ENCODE measurements at regions not wholly inside any gene's neighbourhood (a gene's known extent, or its start where the extent isn't known, plus 50 kb on each side); places are given as distances from the start of the nearest gene placed in this dataset.

DNA sequence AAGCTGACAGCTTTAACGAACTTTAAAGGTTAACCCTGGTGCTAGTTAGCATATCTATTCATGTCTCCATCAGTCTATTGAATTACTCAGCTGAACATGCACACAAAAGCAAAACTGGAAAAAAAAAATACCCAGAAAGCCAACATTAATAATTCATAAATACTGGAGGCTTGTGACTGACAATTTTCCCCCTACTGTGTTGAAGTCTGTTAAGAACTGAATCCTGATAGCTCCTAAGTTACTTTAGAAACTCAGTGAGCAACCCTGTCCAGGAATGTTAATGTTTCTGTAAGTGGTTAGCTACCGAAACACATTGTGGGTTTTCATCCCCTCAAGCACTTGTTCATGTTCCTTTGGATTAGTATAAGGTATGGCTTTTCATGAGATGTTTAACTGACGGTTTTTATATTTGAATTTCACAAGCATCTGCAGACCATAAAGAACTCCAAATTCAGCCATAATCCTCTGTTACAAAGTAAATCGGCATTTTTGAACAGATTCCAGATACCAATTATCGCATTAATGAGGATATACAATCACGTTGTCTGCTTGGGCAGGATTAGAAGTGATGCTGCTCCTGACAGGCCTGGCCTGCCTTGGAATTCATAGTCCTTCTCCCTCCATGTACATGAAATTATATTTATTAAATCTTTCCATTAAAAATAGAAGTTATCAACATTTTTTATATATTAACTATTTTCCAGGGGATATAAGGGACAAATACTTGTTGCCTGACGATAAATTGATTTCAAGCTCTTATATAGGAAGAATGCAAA, 331.2 kb downstream of the TLE4 start:
- H3K27me3 ChIP-seq (ENCODE audit: control insufficient read depth in 1 of 2, insufficient read depth in 2 of 2, low read length in 2 of 2), result no peaks in the 10 kb centered on the region
- no peaks in the 10 kb centered on the region for H3K9me3 ChIP-seq (ENCODE audit: low read length)
- POLR2A ChIA-PET, result no interaction called here
- no peaks in the 10 kb centered on the region for H3K36me3 ChIP-seq (replicated peaks in 1 of 2; ENCODE audit: control insufficient read depth in 1 of 2, insufficient read depth in 2 of 2, low read length in 2 of 2)
- CTCF ChIA-PET (ENCODE audit: low intra/inter-chr PET ratio, low total read pairs), result no interaction called here
- H3K4me1 ChIP-seq (ENCODE audit: insufficient read depth, low read length), result no peaks in the 10 kb centered on the region
- H4K20me1 ChIP-seq (ENCODE audit: insufficient read depth, low read length), result no peaks in the 10 kb centered on the region
- no TSS peak for BruUV-seq (replicated peaks)
- no peaks in the 10 kb centered on the region for H3K79me2 ChIP-seq (ENCODE audit: insufficient read depth, low read length)
- intact Hi-C loops (cut with micrococcal nuclease; ENCODE audit: unreplicated experiment), result no loop called here
- ATAC-seq (no peak), DNase-seq (ENCODE audit: low spot score) (no peak), FAIRE-seq (no peak)
- H3K9ac ChIP-seq (ENCODE audit: insufficient read depth, low read depth, low read length), result no peak overlapping the region
- WGBS (ENCODE audit: low lambda C conversion rate), result 5% methylated on average over 7 of the region's 7 CpGs
- no peak overlapping the region for H3K4me3 ChIP-seq (replicated peaks in 1 of 3; ENCODE audit: insufficient read depth in 1 of 3, low read depth in 2 of 3, low read length in 3 of 3)
- no peak overlapping the region for H3K27ac ChIP-seq (ENCODE audit: extremely low read length, insufficient read depth, low read length)
- H2AFZ ChIP-seq (ENCODE audit: low read length), result no peak overlapping the region
- no peak for TF ChIP-seq NRL (CRISPR knock-in tag; IDR thresholded peaks at IDR 0.05; ENCODE audit: borderline replicate concordance)
- no peak for TF ChIP-seq ZNF549 (CRISPR knock-in tag; IDR thresholded peaks at IDR 0.05)
- H3K4me2 ChIP-seq (ENCODE audit: low read depth, low read length), result no peak overlapping the region
- in situ Hi-C loops (cut with HindIII; ENCODE audit: extremely low pct_ligation_motif_present, low pct_unique_long_range_greater_than_20kb), result no loop called here

GRCh38 chr9:79900754-79901153, 329.0 kb downstream of the TLE4 start:
- 0% methylated on average over 1 of the region's 1 CpG for WGBS (ENCODE audit: low lambda C conversion rate)
- ChIA-PET CTCF (ENCODE audit: low intra/inter-chr PET ratio, low total read pairs) (no interaction called here), POLR2A (no interaction called here)
- TF ChIP-seq TARDBP (CRISPR knock-in tag; IDR thresholded peaks at IDR 0.05) (no peak), MAFK (conservative IDR thresholded peaks at IDR 0.05 in 1 of 2, IDR thresholded peaks at IDR 0.05 in 1 of 2; ENCODE audit: low read length in 2 of 2) (peak; percentile 44 to 72; a peak in 3 of 4 replicates), MAFF (IDR thresholded peaks at IDR 0.05; ENCODE audit: low read depth, low read length) (peak; percentile 19; the same call in 1 of the 2 replicates)
- H3K4me3 ChIP-seq (replicated peaks in 1 of 3; ENCODE audit: insufficient read depth in 1 of 3, low read depth in 2 of 3, low read length in 3 of 3), result no peak overlapping the region
- intact Hi-C loops (cut with micrococcal nuclease; ENCODE audit: unreplicated experiment), result no loop called here
- ATAC-seq (no peak), DNase-seq (ENCODE audit: low spot score) (no peak), FAIRE-seq (no peak)
- BruUV-seq (replicated peaks), result no TSS peak
- H3K4me1 ChIP-seq (ENCODE audit: insufficient read depth, low read length), result no peaks in the 10 kb centered on the region
- no peaks in the 10 kb centered on the region for H3K9me3 ChIP-seq (ENCODE audit: low read length)
- no peak overlapping the region for H3K27ac ChIP-seq (ENCODE audit: extremely low read length, insufficient read depth, low read length)
- H2AFZ ChIP-seq (ENCODE audit: low read length), result no peak overlapping the region
- no peaks in the 10 kb centered on the region for H3K36me3 ChIP-seq (replicated peaks in 1 of 2; ENCODE audit: control insufficient read depth in 1 of 2, insufficient read depth in 2 of 2, low read length in 2 of 2)
- H3K79me2 ChIP-seq (ENCODE audit: insufficient read depth, low read length), result no peaks in the 10 kb centered on the region
- H3K4me2 ChIP-seq (ENCODE audit: low read depth, low read length), result no peak overlapping the region
- H3K27me3 ChIP-seq (ENCODE audit: control insufficient read depth in 1 of 2, insufficient read depth in 2 of 2, low read length in 2 of 2), result no peaks in the 10 kb centered on the region
- no peaks in the 10 kb centered on the region for H4K20me1 ChIP-seq (ENCODE audit: insufficient read depth, low read length)
- in situ Hi-C loops (cut with HindIII; ENCODE audit: extremely low pct_ligation_motif_present, low pct_unique_long_range_greater_than_20kb), result no loop called here
- H3K9ac ChIP-seq (ENCODE audit: insufficient read depth, low read depth, low read length), result no peak overlapping the region
